ENCODE measurements at regions not wholly inside any gene's neighbourhood (a gene's known extent, or its start where the extent isn't known, plus 50 kb on each side); places are given as distances from the start of the nearest gene placed in this dataset.

- no peak for DNase-seq
- no peak for ATAC-seq
- intact Hi-C loops (cut with DNase I), result no loop called here
Observed at GRCh38 chr6:21531393-21531792, 62.2 kb upstream of the SOX4 start.

GRCh38 chr6:21533678-21534077 lies 59.9 kb upstream of the SOX4 start:
- no peak for DNase-seq

GRCh38 chr6:21536280-21536766 lies 57.2 kb upstream of the SOX4 start:
- ATAC-seq (no peak), DNase-seq (no peak)
- intact Hi-C loops (cut with DNase I), result no loop called here

More at GRCh38 chr6:21533678-21534077, 59.9 kb upstream of the SOX4 start:
- ATAC-seq, result no peak
- intact Hi-C loops (cut with DNase I), result no loop called here

GRCh38 chr6:21537637-21538036 lies 55.9 kb upstream of the SOX4 start:
- DNase-seq (no peak), ATAC-seq (peak in 1 of 2 donors; percentile 23)
- intact Hi-C loops (cut with DNase I), result no loop called here

- intact Hi-C loops (cut with DNase I), result no loop called here
- ATAC-seq (peak; percentile 57 to 70), DNase-seq (no peak)
Observed at GRCh38 chr6:21538186-21538798, 55.3 kb upstream of the SOX4 start.

GRCh38 chr6:21539621-21540100 lies 53.9 kb upstream of the SOX4 start:
- intact Hi-C loops (cut with DNase I), result no loop called here
- ATAC-seq, result no peak
- no peak for DNase-seq
